ENCODE measurements at regions not wholly inside any gene's neighbourhood (a gene's known extent, or its start where the extent isn't known, plus 50 kb on each side); places are given as distances from the start of the nearest gene placed in this dataset.
"Not testable (repeated sequence)": the region's sequence is repeated elsewhere in the genome, so short reads cannot be mapped to it uniquely, and the experiment has no call there.

- DNase-seq: no peak
Observed at GRCh38 chr5:165360784-165361542, 1855.5 kb downstream of the MAT2B start.

GRCh38 chr5:165370233-165370632 is 1864.8 kb downstream of the MAT2B start:
- DNase-seq: no peak
- no peak overlapping the region for H3K4me3 ChIP-seq (ENCODE audit: insufficient read depth, low read depth, low read length)
- H3K27me3 ChIP-seq (ENCODE audit: control insufficient read depth, insufficient read depth, low read length): no peaks in the 10 kb centered on the region
- H3K36me3 ChIP-seq (replicated peaks; ENCODE audit: control insufficient read depth, insufficient read depth, low read length): no peaks in the 10 kb centered on the region

More at GRCh38 chr5:165360784-165361542, 1855.5 kb downstream of the MAT2B start:
- H3K36me3 ChIP-seq (replicated peaks; ENCODE audit: control insufficient read depth, insufficient read depth, low read length): no peaks in the 10 kb centered on the region
- H3K4me3 ChIP-seq (ENCODE audit: insufficient read depth, low read depth, low read length): no peak overlapping the region
- H3K27me3 ChIP-seq (ENCODE audit: control insufficient read depth, insufficient read depth, low read length): no peaks in the 10 kb centered on the region

DNA sequence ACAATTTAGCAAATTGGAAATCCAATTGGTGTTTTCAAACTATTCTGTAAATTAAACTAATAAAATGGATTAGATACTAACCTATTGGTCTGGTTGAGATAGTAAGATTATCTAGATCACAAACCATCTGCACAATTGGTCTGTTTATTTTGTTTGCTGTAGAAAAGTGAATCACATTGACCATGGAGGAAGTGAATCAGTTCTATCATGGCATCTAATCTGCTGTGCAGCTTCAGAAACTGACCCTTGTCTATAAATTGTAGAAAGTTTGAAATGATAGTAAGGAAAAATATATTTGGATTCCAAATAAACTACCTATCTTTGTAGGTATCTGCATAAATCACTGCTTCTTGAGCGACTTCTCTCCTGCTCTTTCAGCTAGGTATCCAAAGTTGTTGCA is 1865.4 kb downstream of the MAT2B start:
- H3K4me3 ChIP-seq (ENCODE audit: insufficient read depth, low read depth, low read length): no peak overlapping the region
- no peak for DNase-seq

GRCh38 chr5:165375201-165375600 is 1869.8 kb downstream of the MAT2B start:
- DNase-seq: no peak
- Histone ChIP-seq H3K27me3 (ENCODE audit: control insufficient read depth, insufficient read depth, low read length) (no peaks in the 10 kb centered on the region), H3K4me3 (ENCODE audit: insufficient read depth, low read depth, low read length) (no peak overlapping the region), H3K36me3 (replicated peaks; ENCODE audit: control insufficient read depth, insufficient read depth, low read length) (no peaks in the 10 kb centered on the region)

More for the DNA sequence above, 1865.4 kb downstream of the MAT2B start:
- H3K27me3 ChIP-seq (ENCODE audit: control insufficient read depth, insufficient read depth, low read length): no peaks in the 10 kb centered on the region
- H3K36me3 ChIP-seq (replicated peaks; ENCODE audit: control insufficient read depth, insufficient read depth, low read length): no peaks in the 10 kb centered on the region

DNA sequence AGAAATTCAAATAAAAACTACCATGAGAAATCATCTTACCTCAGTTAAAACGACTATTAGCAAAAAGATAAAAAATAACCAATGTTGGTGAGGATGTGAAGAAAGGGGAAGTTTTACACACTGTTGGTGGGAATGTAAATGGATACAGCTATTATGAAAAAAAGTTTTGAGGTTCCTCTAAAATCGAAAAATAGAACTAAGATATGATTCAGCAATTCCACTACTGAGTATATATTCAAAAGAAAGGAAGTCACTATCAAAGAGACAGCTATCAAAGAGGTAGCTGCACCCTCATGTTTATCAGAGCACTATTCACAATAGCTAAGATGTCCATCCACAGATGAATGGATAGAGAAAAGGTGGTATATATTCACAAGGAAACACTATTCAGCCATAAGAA is 1888.4 kb downstream of the MAT2B start:
- Histone ChIP-seq H3K36me3 (replicated peaks; ENCODE audit: control insufficient read depth, insufficient read depth, low read length) (no peaks in the 10 kb centered on the region), H3K27me3 (ENCODE audit: control insufficient read depth, insufficient read depth, low read length) (no peaks in the 10 kb centered on the region), H3K4me3 (ENCODE audit: insufficient read depth, low read depth, low read length) (no peak overlapping the region)
- no peak for DNase-seq

GRCh38 chr5:165397516-165397915 is 1892.1 kb downstream of the MAT2B start:
- no peak for DNase-seq
- Histone ChIP-seq H3K36me3 (replicated peaks; ENCODE audit: control insufficient read depth, insufficient read depth, low read length) (no peaks in the 10 kb centered on the region), H3K4me3 (ENCODE audit: insufficient read depth, low read depth, low read length) (no peak overlapping the region), H3K27me3 (ENCODE audit: control insufficient read depth, insufficient read depth, low read length) (no peaks in the 10 kb centered on the region)

DNA sequence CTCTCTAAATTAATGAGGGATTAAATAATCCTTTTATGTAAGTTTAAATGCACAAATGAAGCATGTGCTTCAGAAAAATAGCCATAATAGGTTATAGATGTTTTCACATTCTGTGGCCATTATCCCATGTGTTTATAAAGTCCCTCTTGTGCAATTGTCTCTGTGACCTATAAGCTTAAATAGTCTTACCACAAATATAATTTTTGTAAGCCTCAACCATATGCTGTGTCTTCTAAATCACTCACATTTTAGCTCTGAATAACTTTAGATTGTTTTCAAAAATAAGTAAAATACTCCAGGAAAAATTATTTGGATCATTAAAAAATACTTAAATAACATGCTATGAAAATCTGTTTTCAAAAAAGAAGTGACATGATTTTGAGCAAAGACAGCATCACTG is 1894.7 kb downstream of the MAT2B start:
- H3K27me3 ChIP-seq (ENCODE audit: control insufficient read depth, insufficient read depth, low read length): no peaks in the 10 kb centered on the region
- no peak for DNase-seq
- no peaks in the 10 kb centered on the region for H3K36me3 ChIP-seq (replicated peaks; ENCODE audit: control insufficient read depth, insufficient read depth, low read length)
- H3K4me3 ChIP-seq (ENCODE audit: insufficient read depth, low read depth, low read length): no peak overlapping the region

- no peak for DNase-seq
- H3K36me3 ChIP-seq (replicated peaks; ENCODE audit: control insufficient read depth, insufficient read depth, low read length): no peaks in the 10 kb centered on the region
Observed at GRCh38 chr5:165404917-165405316, 1899.5 kb downstream of the MAT2B start.

GRCh38 chr5:165405340-165405739 is 1899.9 kb downstream of the MAT2B start:
- no peaks in the 10 kb centered on the region for H3K36me3 ChIP-seq (replicated peaks; ENCODE audit: control insufficient read depth, insufficient read depth, low read length)
- H3K4me3 ChIP-seq (ENCODE audit: insufficient read depth, low read depth, low read length): no peak overlapping the region
- no peaks in the 10 kb centered on the region for H3K27me3 ChIP-seq (ENCODE audit: control insufficient read depth, insufficient read depth, low read length)
- DNase-seq: no peak

More at GRCh38 chr5:165404917-165405316, 1899.5 kb downstream of the MAT2B start:
- Histone ChIP-seq H3K4me3 (ENCODE audit: insufficient read depth, low read depth, low read length) (no peak overlapping the region), H3K27me3 (ENCODE audit: control insufficient read depth, insufficient read depth, low read length) (no peaks in the 10 kb centered on the region)

GRCh38 chr5:165407352-165407751 is 1901.9 kb downstream of the MAT2B start:
- Histone ChIP-seq H3K36me3 (replicated peaks; ENCODE audit: control insufficient read depth, insufficient read depth, low read length) (no peaks in the 10 kb centered on the region), H3K4me3 (ENCODE audit: insufficient read depth, low read depth, low read length) (no peak overlapping the region), H3K27me3 (ENCODE audit: control insufficient read depth, insufficient read depth, low read length) (no peaks in the 10 kb centered on the region)
- no peak for DNase-seq

- DNase-seq: no peak
- no peaks in the 10 kb centered on the region for H3K36me3 ChIP-seq (replicated peaks; ENCODE audit: control insufficient read depth, insufficient read depth, low read length)
Observed at GRCh38 chr5:165410476-165410875, 1905.1 kb downstream of the MAT2B start.

DNA sequence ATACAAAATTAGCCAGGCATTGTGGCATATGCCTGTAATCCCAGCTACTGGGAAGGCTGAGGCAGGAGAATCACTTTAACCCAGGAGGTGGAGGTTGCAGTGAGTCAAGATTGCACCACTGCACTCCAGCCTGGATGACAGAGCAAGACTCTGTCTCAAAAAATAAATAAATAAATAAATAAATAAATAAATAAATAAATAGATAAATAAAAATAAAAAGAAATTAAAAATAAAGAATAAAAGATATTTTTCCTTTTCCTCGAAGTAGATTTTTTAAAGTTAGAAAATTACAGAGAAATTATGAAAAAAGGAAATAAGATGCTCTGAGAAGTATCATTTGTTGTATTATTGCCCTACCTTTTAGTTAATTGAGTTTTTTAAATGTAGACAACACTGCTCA is 1906.1 kb downstream of the MAT2B start:
- not testable (repeated sequence) for H3K36me3 ChIP-seq (replicated peaks; ENCODE audit: control insufficient read depth, insufficient read depth, low read length); DNase-seq; H3K4me3 ChIP-seq (ENCODE audit: insufficient read depth, low read depth, low read length); H3K27me3 ChIP-seq (ENCODE audit: control insufficient read depth, insufficient read depth, low read length)

More at GRCh38 chr5:165410476-165410875, 1905.1 kb downstream of the MAT2B start:
- no peaks in the 10 kb centered on the region for H3K27me3 ChIP-seq (ENCODE audit: control insufficient read depth, insufficient read depth, low read length)
- no peak overlapping the region for H3K4me3 ChIP-seq (ENCODE audit: insufficient read depth, low read depth, low read length)

GRCh38 chr5:165420493-165420892 is 1915.1 kb downstream of the MAT2B start:
- H3K36me3 ChIP-seq (replicated peaks; ENCODE audit: control insufficient read depth, insufficient read depth, low read length): no peaks in the 10 kb centered on the region
- no peak for DNase-seq
- no peak overlapping the region for H3K4me3 ChIP-seq (ENCODE audit: insufficient read depth, low read depth, low read length)
- H3K27me3 ChIP-seq (ENCODE audit: control insufficient read depth, insufficient read depth, low read length): no peaks in the 10 kb centered on the region

- DNase-seq: no peak
- H3K36me3 ChIP-seq (replicated peaks; ENCODE audit: control insufficient read depth, insufficient read depth, low read length): no peaks in the 10 kb centered on the region
- no peak overlapping the region for H3K4me3 ChIP-seq (ENCODE audit: insufficient read depth, low read depth, low read length)
- no peaks in the 10 kb centered on the region for H3K27me3 ChIP-seq (ENCODE audit: control insufficient read depth, insufficient read depth, low read length)
Observed at GRCh38 chr5:165423697-165424299, 1918.4 kb downstream of the MAT2B start.

- DNase-seq: no peak
- Histone ChIP-seq H3K4me3 (ENCODE audit: insufficient read depth, low read depth, low read length) (no peak overlapping the region), H3K27me3 (ENCODE audit: control insufficient read depth, insufficient read depth, low read length) (no peaks in the 10 kb centered on the region), H3K36me3 (replicated peaks; ENCODE audit: control insufficient read depth, insufficient read depth, low read length) (no peaks in the 10 kb centered on the region)
Observed at GRCh38 chr5:165425594-165425993, 1920.2 kb downstream of the MAT2B start.
